A673 (cell line): ENCODE measurements at regions not wholly inside any gene's neighbourhood (a gene's known extent, or its start where the extent isn't known, plus 50 kb on each side); places are given as distances from the start of the nearest gene placed in this dataset.

ENCODE experiments used
- BruUV-seq: library from RNA; stranded (reverse); fragments of 400-500 nt; replicated peaks from 2 replicates; lab custom pipeline; 2021; lab: Mats Ljungman, UMichigan
- CTCF ChIA-PET: fragments of 300-600 bp; sonication (Branson Sonifier 250); formaldehyde crosslinking; loops from one replicate; lab custom pipeline; 2022; ENCODE audit warnings: antibody characterized with exemption; lab: Charles Lee
- POLR2A ChIA-PET: fragments of 300-600 bp; sonication (Branson Sonifier 250); formaldehyde crosslinking; loops from one replicate; lab custom pipeline; 2022; ENCODE audit warnings: antibody characterized with exemption; ENCODE audit not compliant: low non-redundant PET; lab: Charles Lee
- DNase-seq: peaks from one replicate; pipeline ENCODE4 v3.0.0-alpha.2; 2015; ENCODE audit warnings: low spot score
- H3K27ac ChIP-seq: fragments of 200-600 bp; sonication (generic); 2 replicates; pipeline ENCODE4 v1.5.1; 2016; ENCODE audit warnings: mixed run types, low read depth, mild to moderate bottlenecking, mixed read lengths, antibody characterized with exemption, low read length; ENCODE audit not compliant: poor library complexity, severe bottlenecking
- H3K27me3 ChIP-seq: fragments of 200-600 bp; sonication (generic); replicated peaks from 2 replicates; pipeline ENCODE4 v1.6.1; 2017; ENCODE audit warnings: mixed run types, low read depth, mild to moderate bottlenecking, mixed read lengths, antibody characterized with exemption, low read length; ENCODE audit not compliant: insufficient read depth, poor library complexity
- H3K36me3 ChIP-seq: fragments of 200-600 bp; sonication (generic); 2 replicates; pipeline ENCODE4 v1.6.1; 2016; ENCODE audit warnings: mixed run types, mild to moderate bottlenecking, mixed read lengths, antibody characterized with exemption, low read length; ENCODE audit not compliant: insufficient read depth, poor library complexity, severe bottlenecking
- H3K4me1 ChIP-seq: fragments of 200-600 bp; sonication (generic); 2 replicates; pipeline ENCODE4 v1.6.1; 2017; ENCODE audit warnings: mixed run types, mild to moderate bottlenecking, mixed read lengths, antibody characterized with exemption, low read length; ENCODE audit not compliant: insufficient read depth, poor library complexity, severe bottlenecking
- H3K4me3 ChIP-seq: fragments of 200-600 bp; sonication (generic); 2 replicates; pipeline ENCODE4 v1.5.1; 2016; ENCODE audit warnings: low read depth, mixed run types, mild to moderate bottlenecking, mixed read lengths, low read length; ENCODE audit not compliant: poor library complexity, severe bottlenecking
- H3K9me3 ChIP-seq: fragments of 200-600 bp; sonication (generic); 2 replicates; pipeline ENCODE4 v1.6.1; 2016; ENCODE audit warnings: mixed run types, low read depth, mild to moderate bottlenecking, mixed read lengths, antibody characterized with exemption, low read length; ENCODE audit not compliant: poor library complexity, severe bottlenecking
- CTCF ChIP-seq: fragments of 300-800, 200-600 bp; sonication (generic); conservative IDR thresholded peaks from 2 replicates; pipeline ENCODE4 v1.5.1; 2017; ENCODE audit warnings: low read depth, mild to moderate bottlenecking, antibody characterized with exemption, low read length, moderate library complexity, mixed read lengths
- EZH2 ChIP-seq: fragments of 200-600 bp; sonication (generic); IDR thresholded peaks from 2 replicates; pipeline ENCODE4 v1.6.1; 2017; ENCODE audit warnings: borderline replicate concordance, low read depth, mild to moderate bottlenecking, mixed read lengths, antibody characterized with exemption, low read length; ENCODE audit not compliant: poor library complexity, severe bottlenecking
- intact Hi-C: fragments of 100-400 bp; cut with micrococcal nuclease; formaldehyde crosslinking; loops from one replicate; pipeline ENCODE4 v1.10.0; 2022; ENCODE audit not compliant: unreplicated experiment

- no peak for DNase-seq
- Histone ChIP-seq H3K36me3 (no peaks in the 10 kb centered on the region), H3K4me3 (no peak overlapping the region), H3K27me3 (no peaks in the 10 kb centered on the region), H3K9me3 (no peaks in the 10 kb centered on the region), H3K27ac (no peak overlapping the region), H3K4me1 (no peaks in the 10 kb centered on the region)
- BruUV-seq, result no TSS peak
- intact Hi-C loops, result no loop called here
- TF ChIP-seq CTCF (no peak), EZH2 (no peak)
- ChIA-PET POLR2A (no interaction called here), CTCF (no interaction called here)
Observed at GRCh38 chr11:82239498-82239897, 494.2 kb downstream of the FAM181B start.

- POLR2A ChIA-PET, result no interaction called here
- Histone ChIP-seq H3K4me1 (no peaks in the 10 kb centered on the region), H3K36me3 (no peaks in the 10 kb centered on the region), H3K4me3 (no peak overlapping the region), H3K27ac (no peak overlapping the region), H3K27me3 (no peaks in the 10 kb centered on the region), H3K9me3 (no peaks in the 10 kb centered on the region)
- intact Hi-C loops, result loop anchor here (5.0 kb wide), 1 partner anchor 463 kb away; no protein-coding TSS in a partner anchor
- BruUV-seq, result no TSS peak
- no peak for DNase-seq
- TF ChIP-seq EZH2, result no peak
- no peak for TF ChIP-seq CTCF
- CTCF ChIA-PET, result no interaction called here
Observed at GRCh38 chr11:82234256-82234655, 499.4 kb downstream of the FAM181B start.

GRCh38 chr11:82233201-82233600, 500.5 kb downstream of the FAM181B start:
- Histone ChIP-seq H3K9me3 (no peaks in the 10 kb centered on the region), H3K4me1 (no peaks in the 10 kb centered on the region), H3K36me3 (no peaks in the 10 kb centered on the region), H3K27me3 (no peaks in the 10 kb centered on the region), H3K4me3 (no peak overlapping the region), H3K27ac (no peak overlapping the region)
- ChIA-PET CTCF (no interaction called here), POLR2A (no interaction called here)
- intact Hi-C loops, result loop anchor here (5.0 kb wide), 1 partner anchor 464 kb away; no protein-coding TSS in a partner anchor
- BruUV-seq, result no TSS peak
- TF ChIP-seq CTCF (no peak), EZH2 (no peak)
- no peak for DNase-seq
